ENCODE measurements at regions not wholly inside any gene's neighbourhood (a gene's known extent, or its start where the extent isn't known, plus 50 kb on each side); places are given as distances from the start of the nearest gene placed in this dataset.

DNA sequence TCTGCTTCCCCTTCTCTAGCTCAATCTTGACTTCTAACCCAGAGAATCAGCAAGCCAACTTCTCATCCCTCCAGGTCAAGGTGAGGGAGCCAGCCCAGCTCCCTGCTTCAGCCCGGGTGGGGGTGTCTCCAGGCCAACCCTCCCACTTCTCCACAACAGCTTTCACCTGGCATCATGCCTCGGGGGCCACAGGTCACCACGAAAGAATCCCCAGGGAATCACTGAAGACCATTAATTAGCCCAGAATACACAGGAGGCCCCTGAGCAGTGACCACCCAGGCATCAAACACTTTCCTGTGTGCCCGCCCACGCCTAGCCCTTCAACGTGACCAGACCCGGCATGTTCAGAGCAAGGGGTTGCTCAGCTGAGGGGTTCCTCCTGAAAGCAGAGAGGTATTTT is 646.7 kb downstream of the BCOR start:
- TF ChIP-seq NFIC (IDR thresholded peaks at IDR 0.05) = no peak
- TF ChIP-seq CREB1 (IDR thresholded peaks at IDR 0.05; ENCODE audit: low read depth) = no peak
- no peak for TF ChIP-seq RAD21 (IDR thresholded peaks at IDR 0.05; ENCODE audit: low read depth)
- TF ChIP-seq CEBPB (IDR thresholded peaks at IDR 0.05) = no peak
- no peak for TF ChIP-seq EGR1 (IDR thresholded peaks at IDR 0.05)
- TF ChIP-seq EP300 (IDR thresholded peaks at IDR 0.05; ENCODE audit: borderline replicate concordance) = no peak
- TF ChIP-seq, protein P1, sequence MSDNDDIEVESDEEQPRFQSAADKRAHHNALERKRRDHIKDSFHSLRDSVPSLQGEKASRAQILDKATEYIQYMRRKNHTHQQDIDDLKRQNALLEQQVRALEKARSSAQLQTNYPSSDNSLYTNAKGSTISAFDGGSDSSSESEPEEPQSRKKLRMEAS (IDR thresholded peaks at IDR 0.05) = no peak
- TF ChIP-seq TCF12 (IDR thresholded peaks at IDR 0.05; ENCODE audit: low read depth) = no peak
- no peak for TF ChIP-seq YY1 (IDR thresholded peaks at IDR 0.05; ENCODE audit: low read depth)
- no peak for TF ChIP-seq FOXM1 (IDR thresholded peaks at IDR 0.05; ENCODE audit: borderline replicate concordance, low read depth)
- TF ChIP-seq, protein P2, sequence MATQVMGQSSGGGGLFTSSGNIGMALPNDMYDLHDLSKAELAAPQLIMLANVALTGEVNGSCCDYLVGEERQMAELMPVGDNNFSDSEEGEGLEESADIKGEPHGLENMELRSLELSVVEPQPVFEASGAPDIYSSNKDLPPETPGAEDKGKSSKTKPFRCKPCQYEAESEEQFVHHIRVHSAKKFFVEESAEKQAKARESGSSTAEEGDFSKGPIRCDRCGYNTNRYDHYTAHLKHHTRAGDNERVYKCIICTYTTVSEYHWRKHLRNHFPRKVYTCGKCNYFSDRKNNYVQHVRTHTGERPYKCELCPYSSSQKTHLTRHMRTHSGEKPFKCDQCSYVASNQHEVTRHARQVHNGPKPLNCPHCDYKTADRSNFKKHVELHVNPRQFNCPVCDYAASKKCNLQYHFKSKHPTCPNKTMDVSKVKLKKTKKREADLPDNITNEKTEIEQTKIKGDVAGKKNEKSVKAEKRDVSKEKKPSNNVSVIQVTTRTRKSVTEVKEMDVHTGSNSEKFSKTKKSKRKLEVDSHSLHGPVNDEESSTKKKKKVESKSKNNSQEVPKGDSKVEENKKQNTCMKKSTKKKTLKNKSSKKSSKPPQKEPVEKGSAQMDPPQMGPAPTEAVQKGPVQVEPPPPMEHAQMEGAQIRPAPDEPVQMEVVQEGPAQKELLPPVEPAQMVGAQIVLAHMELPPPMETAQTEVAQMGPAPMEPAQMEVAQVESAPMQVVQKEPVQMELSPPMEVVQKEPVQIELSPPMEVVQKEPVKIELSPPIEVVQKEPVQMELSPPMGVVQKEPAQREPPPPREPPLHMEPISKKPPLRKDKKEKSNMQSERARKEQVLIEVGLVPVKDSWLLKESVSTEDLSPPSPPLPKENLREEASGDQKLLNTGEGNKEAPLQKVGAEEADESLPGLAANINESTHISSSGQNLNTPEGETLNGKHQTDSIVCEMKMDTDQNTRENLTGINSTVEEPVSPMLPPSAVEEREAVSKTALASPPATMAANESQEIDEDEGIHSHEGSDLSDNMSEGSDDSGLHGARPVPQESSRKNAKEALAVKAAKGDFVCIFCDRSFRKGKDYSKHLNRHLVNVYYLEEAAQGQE (IDR thresholded peaks at IDR 0.05; ENCODE audit: low read depth) = no peak
- TF ChIP-seq, protein P3, sequence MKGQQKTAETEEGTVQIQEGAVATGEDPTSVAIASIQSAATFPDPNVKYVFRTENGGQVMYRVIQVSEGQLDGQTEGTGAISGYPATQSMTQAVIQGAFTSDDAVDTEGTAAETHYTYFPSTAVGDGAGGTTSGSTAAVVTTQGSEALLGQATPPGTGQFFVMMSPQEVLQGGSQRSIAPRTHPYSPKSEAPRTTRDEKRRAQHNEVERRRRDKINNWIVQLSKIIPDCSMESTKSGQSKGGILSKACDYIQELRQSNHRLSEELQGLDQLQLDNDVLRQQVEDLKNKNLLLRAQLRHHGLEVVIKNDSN (IDR thresholded peaks at IDR 0.05) = no peak

Data from Ishikawa (cell line).